Stomach smooth muscle (tissue), 2 donors: ENCODE measurements at regions not wholly inside any gene's neighbourhood (a gene's known extent, or its start where the extent isn't known, plus 50 kb on each side); places are given as distances from the start of the nearest gene placed in this dataset.
"Not testable (repeated sequence)": the region's sequence is repeated elsewhere in the genome, so short reads cannot be mapped to it uniquely, and the experiment has no call there.

Experiments used
- H3K27ac ChIP-seq: one replicate; pipeline ENCODE4 v1.7.0; 2013; ENCODE audit warnings: mild to moderate bottlenecking, low read length, inconsistent platforms
- H3K27me3 ChIP-seq, 2 donors: one replicate each; pipeline ENCODE4 v1.7.0; 2013; ENCODE audit warnings: low read length in 2 of 2; ENCODE audit not compliant: insufficient read depth in 2 of 2, control insufficient read depth in 1 of 2
- H3K36me3 ChIP-seq, 2 donors: one replicate each; pipeline ENCODE4 v1.7.0; 2013; ENCODE audit warnings: low read length in 2 of 2; ENCODE audit not compliant: control insufficient read depth in 2 of 2, insufficient read depth in 2 of 2
- H3K4me1 ChIP-seq: one replicate; pipeline ENCODE4 v1.7.0; 2013; ENCODE audit warnings: low read length; ENCODE audit not compliant: control insufficient read depth, insufficient read depth
- H3K4me3 ChIP-seq, 2 donors: one replicate each; pipeline ENCODE4 v1.7.0; 2013; ENCODE audit warnings: low read length in 2 of 2
- H3K9ac ChIP-seq, 2 donors: one replicate each; pipeline ENCODE4 v1.7.0; 2013; ENCODE audit warnings: low read length in 2 of 2, mild to moderate bottlenecking in 1 of 2
- H3K9me3 ChIP-seq, 2 donors: one replicate each; pipeline ENCODE4 v1.7.0; 2013; ENCODE audit warnings: low read length in 2 of 2; ENCODE audit not compliant: control insufficient read depth in 2 of 2
- donor health status: healthy.
- donor health status: Pancreatic carcinoma.

GRCh38 chr7:32661929-32662328, 166.6 kb downstream of the AVL9 start:
- Histone ChIP-seq H3K9ac (no peak overlapping the region), H3K27ac (no peak overlapping the region), H3K27me3 (no peaks in the 10 kb centered on the region), H3K9me3 (no peaks in the 10 kb centered on the region), H3K4me1 (no peaks in the 10 kb centered on the region), H3K36me3 (no peaks in the 10 kb centered on the region), H3K4me3 (no peak overlapping the region)

DNA sequence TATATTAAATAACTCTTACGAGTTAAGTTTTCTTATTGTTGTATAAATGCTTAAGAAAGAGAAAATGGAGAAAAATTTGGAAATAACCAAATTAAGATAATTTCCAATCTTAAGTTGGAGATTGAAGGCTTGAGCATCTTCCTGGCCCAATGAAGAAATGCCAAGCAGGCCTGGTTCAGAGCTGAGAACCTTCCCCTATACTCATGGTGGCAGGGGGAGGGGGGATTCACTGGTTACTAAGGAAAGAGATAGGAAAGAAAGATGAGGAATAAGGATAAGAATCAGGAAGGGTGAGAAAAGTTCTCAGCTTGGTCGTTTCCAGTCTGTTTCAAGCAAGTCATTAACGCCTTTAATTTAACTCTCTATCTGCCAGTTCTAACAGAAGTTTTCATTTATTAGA, 166.2 kb downstream of the AVL9 start:
- H3K27ac ChIP-seq: no peak overlapping the region
- no peak overlapping the region for H3K9ac ChIP-seq
- H3K4me1 ChIP-seq: no peaks in the 10 kb centered on the region
- no peaks in the 10 kb centered on the region for H3K9me3 ChIP-seq
- H3K4me3 ChIP-seq: no peak overlapping the region
- no peaks in the 10 kb centered on the region for H3K36me3 ChIP-seq
- H3K27me3 ChIP-seq: no peaks in the 10 kb centered on the region

DNA sequence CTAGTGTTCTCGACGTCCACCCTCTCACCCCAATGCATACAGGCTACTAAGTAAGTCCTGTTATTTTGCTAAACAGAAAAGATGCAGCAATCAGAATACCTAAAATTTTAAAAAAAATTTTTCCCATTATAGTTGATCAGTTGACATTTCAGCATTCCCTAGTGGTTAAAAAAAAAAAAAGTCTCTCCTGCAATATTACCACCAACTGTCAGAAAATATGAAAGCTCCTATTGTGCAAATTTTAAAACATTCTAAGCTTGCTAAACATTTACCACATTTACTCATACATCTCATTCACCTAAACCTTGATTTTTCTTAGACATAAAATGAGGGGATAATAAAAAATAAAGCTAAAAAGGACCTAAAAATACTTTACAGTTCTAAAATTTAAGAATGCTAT, 165.6 kb downstream of the AVL9 start:
- Histone ChIP-seq H3K9me3 (no peaks in the 10 kb centered on the region), H3K4me3 (no peak overlapping the region), H3K27me3 (no peaks in the 10 kb centered on the region), H3K27ac (no peak overlapping the region), H3K9ac (no peak overlapping the region), H3K4me1 (no peaks in the 10 kb centered on the region), H3K36me3 (no peaks in the 10 kb centered on the region)

- H3K27ac ChIP-seq: no peak overlapping the region
- H3K27me3 ChIP-seq: no peaks in the 10 kb centered on the region
- H3K9ac ChIP-seq: no peak overlapping the region
- no peak overlapping the region for H3K4me3 ChIP-seq
- H3K36me3 ChIP-seq: no peaks in the 10 kb centered on the region
- no peaks in the 10 kb centered on the region for H3K4me1 ChIP-seq
- no peaks in the 10 kb centered on the region for H3K9me3 ChIP-seq
Measured at GRCh38 chr7:32659853-32660252, 164.6 kb downstream of the AVL9 start.

GRCh38 chr7:32658467-32658869, 163.2 kb downstream of the AVL9 start:
- Histone ChIP-seq H3K4me3 (no peak overlapping the region), H3K27ac (no peak overlapping the region)

DNA sequence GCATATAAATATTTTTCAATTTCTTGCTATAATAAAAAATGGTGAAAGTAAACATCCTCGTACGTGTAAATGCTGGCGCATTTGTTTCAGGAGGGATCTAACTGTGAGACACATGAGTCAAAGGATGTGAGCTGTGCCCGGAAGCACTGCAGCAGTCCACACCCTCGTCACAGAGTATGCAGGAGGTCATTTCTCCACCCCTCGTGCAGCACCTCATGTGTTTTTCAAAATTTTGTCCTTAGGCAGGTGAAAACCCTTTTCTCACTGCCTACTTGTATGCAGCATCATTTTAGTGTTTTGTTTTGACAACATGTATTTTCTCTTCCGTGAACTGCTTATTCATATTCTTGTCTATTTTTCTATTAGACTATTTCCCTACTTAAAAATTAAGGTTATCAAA, 162.7 kb downstream of the AVL9 start:
- Histone ChIP-seq H3K27ac (no peak overlapping the region), H3K9ac (no peak overlapping the region), H3K36me3 (no peaks in the 10 kb centered on the region), H3K27me3 (no peaks in the 10 kb centered on the region), H3K4me1 (no peaks in the 10 kb centered on the region), H3K4me3 (no peak overlapping the region), H3K9me3 (no peaks in the 10 kb centered on the region)

More at GRCh38 chr7:32658467-32658869, 163.2 kb downstream of the AVL9 start:
- Histone ChIP-seq H3K9me3 (no peaks in the 10 kb centered on the region), H3K36me3 (no peaks in the 10 kb centered on the region), H3K4me1 (no peaks in the 10 kb centered on the region), H3K27me3 (no peaks in the 10 kb centered on the region), H3K9ac (no peak overlapping the region)

DNA sequence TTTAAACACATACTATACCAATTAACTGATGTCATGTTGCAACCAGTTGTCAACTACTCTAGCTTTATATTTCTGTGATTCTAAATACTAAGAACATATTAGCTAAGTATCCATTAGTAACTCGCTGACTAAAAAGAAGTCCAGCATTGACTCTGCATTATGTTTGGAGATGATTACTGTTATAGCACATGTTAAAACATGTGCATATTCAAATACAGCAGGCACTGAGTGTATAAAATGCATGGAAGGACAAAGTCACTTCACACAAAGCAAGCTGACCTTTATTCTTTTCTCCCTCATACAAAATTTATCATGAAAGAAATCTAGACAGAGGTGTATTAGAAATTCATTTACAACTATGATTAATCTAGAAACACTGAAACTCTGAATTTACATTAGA, 159.3 kb downstream of the AVL9 start:
- H3K9me3 ChIP-seq, H3K36me3 ChIP-seq: not testable (repeated sequence)

DNA sequence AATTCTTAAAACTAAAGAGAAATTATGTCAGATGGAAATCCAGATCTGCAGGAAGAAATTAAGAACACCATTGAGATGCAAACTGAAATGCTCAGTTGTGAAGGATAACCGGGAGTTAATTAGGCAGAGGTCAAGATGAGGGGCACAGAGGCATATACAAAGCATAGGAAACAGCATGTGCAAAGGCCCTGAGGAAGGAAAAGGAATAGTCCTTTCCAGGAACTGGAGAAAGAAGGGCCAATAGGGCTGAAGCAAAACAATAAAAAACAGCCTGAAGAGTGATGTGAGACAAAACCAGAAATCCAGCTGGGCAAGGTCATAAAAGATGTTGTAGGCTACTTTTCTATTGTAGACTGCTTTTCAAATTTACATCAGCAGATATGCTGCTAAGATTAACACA, 155.1 kb downstream of the AVL9 start:
- not testable (repeated sequence) for H3K9ac ChIP-seq, H3K4me3 ChIP-seq, H3K27me3 ChIP-seq, H3K9me3 ChIP-seq, H3K27ac ChIP-seq, H3K4me1 ChIP-seq, H3K36me3 ChIP-seq

More for the DNA sequence above, 159.3 kb downstream of the AVL9 start:
- not testable (repeated sequence) for H3K4me3 ChIP-seq, H3K4me1 ChIP-seq, H3K9ac ChIP-seq, H3K27ac ChIP-seq, H3K27me3 ChIP-seq

- Histone ChIP-seq H3K4me1 (no peaks in the 10 kb centered on the region), H3K9me3 (no peaks in the 10 kb centered on the region)
Measured at GRCh38 chr7:32648408-32649156, 153.3 kb downstream of the AVL9 start.

DNA sequence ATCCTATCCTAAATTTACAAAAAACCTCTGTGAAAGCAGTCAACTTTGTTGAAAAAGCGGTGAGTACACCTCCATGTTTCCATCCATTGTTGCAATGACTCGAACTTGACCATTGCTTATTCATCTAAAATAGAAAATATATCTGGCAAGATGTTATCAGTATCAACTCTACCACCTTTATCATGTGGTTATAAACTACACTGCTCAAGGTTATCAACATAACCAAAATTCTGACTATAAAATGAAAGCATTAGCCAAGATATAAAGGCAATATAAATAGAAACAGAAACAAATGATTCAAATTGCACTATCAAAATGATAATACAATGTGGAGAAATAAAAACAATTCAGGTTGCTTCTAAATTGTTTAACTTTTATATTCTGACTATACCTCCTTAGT, 150.0 kb downstream of the AVL9 start:
- H3K4me1 ChIP-seq, H3K27ac ChIP-seq, H3K4me3 ChIP-seq, H3K36me3 ChIP-seq, H3K9me3 ChIP-seq, H3K9ac ChIP-seq, H3K27me3 ChIP-seq: not testable (repeated sequence)

More at GRCh38 chr7:32648408-32649156, 153.3 kb downstream of the AVL9 start:
- H3K9ac ChIP-seq: no peak overlapping the region
- no peak overlapping the region for H3K4me3 ChIP-seq
- no peaks in the 10 kb centered on the region for H3K27me3 ChIP-seq
- H3K27ac ChIP-seq: no peak overlapping the region
- no peaks in the 10 kb centered on the region for H3K36me3 ChIP-seq

DNA sequence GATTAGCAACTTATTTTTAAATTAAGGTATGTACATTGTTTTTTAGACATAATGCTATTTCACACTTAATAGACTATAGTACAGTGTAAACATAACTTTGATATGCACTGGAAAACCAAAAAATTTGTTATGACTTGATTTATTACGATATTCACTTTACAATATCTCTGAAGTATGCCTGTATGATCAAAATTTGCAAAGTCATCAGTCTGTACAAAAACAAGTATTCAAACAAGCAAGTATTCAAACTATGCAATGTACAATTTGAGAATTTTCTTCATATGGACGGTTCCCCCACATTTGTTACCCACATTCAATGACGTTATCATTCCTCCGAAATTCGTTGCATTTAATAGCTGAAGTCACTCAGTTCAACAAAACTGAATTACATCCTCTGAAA, 147.9 kb downstream of the AVL9 start:
- no peaks in the 10 kb centered on the region for H3K27me3 ChIP-seq
- H3K9me3 ChIP-seq: no peaks in the 10 kb centered on the region
- H3K9ac ChIP-seq: no peak overlapping the region
- H3K36me3 ChIP-seq: no peaks in the 10 kb centered on the region
- no peak overlapping the region for H3K4me3 ChIP-seq
- no peak overlapping the region for H3K27ac ChIP-seq
- no peaks in the 10 kb centered on the region for H3K4me1 ChIP-seq
